ENCODE measurements at regions not wholly inside any gene's neighbourhood (a gene's known extent, or its start where the extent isn't known, plus 50 kb on each side); places are given as distances from the start of the nearest gene placed in this dataset.

GRCh38 chr13:29909081-29909730 lies 58.8 kb upstream of the UBL3 start:
- 92% methylated on average over 10 of the region's 11 CpGs for WGBS (ENCODE audit: insufficient coverage)
- no peaks in the 10 kb centered on the region for H4K20me1 ChIP-seq (ENCODE audit: control insufficient read depth, insufficient read depth, low read length, poor library complexity, severe bottlenecking)
- no peaks in the 10 kb centered on the region for H3K36me3 ChIP-seq (replicated peaks in 1 of 2; ENCODE audit: control extremely low read depth in 1 of 2, control insufficient read depth in 1 of 2, extremely low read depth in 1 of 2, insufficient read depth in 2 of 2, low read length in 1 of 2)
- H3K27ac ChIP-seq (ENCODE audit: low read length in 2 of 2) = no peak overlapping the region
- ChIA-PET POLR2A (no interaction called here), CTCF (interaction anchor here (1.4 to 2.0 kb wide), 2 partner anchors 15 to 138 kb away, joined by 5 read pairs; no protein-coding TSS in a partner anchor)
- no peaks in the 10 kb centered on the region for H3K4me1 ChIP-seq (ENCODE audit: control insufficient read depth in 2 of 2, insufficient read depth in 2 of 2, low read length in 2 of 2)
- no peak overlapping the region for H3K4me2 ChIP-seq (replicated peaks; ENCODE audit: low read depth, low read length, poor library complexity, severe bottlenecking)
- H3K79me2 ChIP-seq (ENCODE audit: control insufficient read depth, insufficient read depth, low read length) = no peaks in the 10 kb centered on the region
- no peak for ATAC-seq (ENCODE audit: low read depth)
- H3K9me3 Mint-ChIP-seq (ENCODE audit: insufficient read depth) = peaks cover 3% of the 10 kb centered on the region
- no peak overlapping the region for H3K4me3 Mint-ChIP-seq
- H3K9me3 ChIP-seq (ENCODE audit: control extremely low read depth in 1 of 3, control insufficient read depth in 2 of 3, insufficient read depth in 1 of 3, low read length in 2 of 3) = no peaks in the 10 kb centered on the region
- H3K4me3 ChIP-seq (ENCODE audit: control extremely low read depth in 1 of 5, extremely low read depth in 1 of 5, insufficient read depth in 1 of 5, low read depth in 2 of 5, low read length in 4 of 5) = no peak overlapping the region
- no peak overlapping the region for H3K27ac Mint-ChIP-seq
- peaks cover 0 to 2% (median 0%) of the 10 kb centered on the region in 4 experiments for H3K27me3 ChIP-seq (replicated peaks in 1 of 4; ENCODE audit: control extremely low read depth in 1 of 4, control insufficient read depth in 3 of 4, insufficient read depth in 4 of 4, low read length in 3 of 4)
- peaks cover 17% of the 10 kb centered on the region for H3K27me3 Mint-ChIP-seq
- no peak for DNase-seq
- TF ChIP-seq EZH2 (IDR thresholded peaks at IDR 0.05; ENCODE audit: borderline replicate concordance, insufficient read depth, low read depth, low read length, poor library complexity, severe bottlenecking) = no peak
- TF ChIP-seq CTCF (IDR thresholded peaks at IDR 0.05) = no peak
- intact Hi-C loops (cut with micrococcal nuclease) = no loop called here
- no peak overlapping the region for H3K9ac ChIP-seq (ENCODE audit: low read length)
- H2AFZ ChIP-seq (ENCODE audit: insufficient read depth, low read depth, low read length, poor library complexity, severe bottlenecking) = no peak overlapping the region
- H3K4me1 Mint-ChIP-seq = no peaks in the 10 kb centered on the region

GRCh38 chr13:29908416-29909080 lies 58.1 kb upstream of the UBL3 start:
- DNase-seq (no peak), ATAC-seq (ENCODE audit: low read depth) (no peak)
- Histone ChIP-seq H3K9me3 (ENCODE audit: control extremely low read depth in 1 of 3, control insufficient read depth in 2 of 3, insufficient read depth in 1 of 3, low read length in 2 of 3) (no peaks in the 10 kb centered on the region), H4K20me1 (ENCODE audit: control insufficient read depth, insufficient read depth, low read length, poor library complexity, severe bottlenecking) (no peaks in the 10 kb centered on the region), H3K4me1 (ENCODE audit: control insufficient read depth in 2 of 2, insufficient read depth in 2 of 2, low read length in 2 of 2) (no peaks in the 10 kb centered on the region), H3K27me3 (replicated peaks in 1 of 4; ENCODE audit: control extremely low read depth in 1 of 4, control insufficient read depth in 3 of 4, insufficient read depth in 4 of 4, low read length in 3 of 4) (peaks cover 0 to 2% (median 0%) of the 10 kb centered on the region in 4 experiments), H3K27ac (ENCODE audit: low read length in 2 of 2) (no peak overlapping the region), H3K9ac (ENCODE audit: low read length) (no peak overlapping the region), H3K4me2 (replicated peaks; ENCODE audit: low read depth, low read length, poor library complexity, severe bottlenecking) (no peak overlapping the region), H3K4me3 (ENCODE audit: control extremely low read depth in 1 of 5, extremely low read depth in 1 of 5, insufficient read depth in 1 of 5, low read depth in 2 of 5, low read length in 4 of 5) (no peak overlapping the region), H3K36me3 (replicated peaks in 1 of 2; ENCODE audit: control extremely low read depth in 1 of 2, control insufficient read depth in 1 of 2, extremely low read depth in 1 of 2, insufficient read depth in 2 of 2, low read length in 1 of 2) (no peaks in the 10 kb centered on the region), H3K79me2 (ENCODE audit: control insufficient read depth, insufficient read depth, low read length) (no peaks in the 10 kb centered on the region), H2AFZ (ENCODE audit: insufficient read depth, low read depth, low read length, poor library complexity, severe bottlenecking) (no peak overlapping the region)
- ChIA-PET CTCF (interaction anchor here (1.6 to 2.0 kb wide), 2 partner anchors 16 to 137 kb away, joined by 5 read pairs; no protein-coding TSS in a partner anchor), POLR2A (no interaction called here)
- whole genome bisulfite sequencing (ENCODE audit: insufficient coverage) = 65% methylated on average over 3 of the region's 8 CpGs
- intact Hi-C loops (cut with micrococcal nuclease) = no loop called here
- peaks cover 16% of the 10 kb centered on the region for H3K27me3 Mint-ChIP-seq
- TF ChIP-seq CTCF (IDR thresholded peaks at IDR 0.05) = no peak
- TF ChIP-seq EZH2 (IDR thresholded peaks at IDR 0.05; ENCODE audit: borderline replicate concordance, insufficient read depth, low read depth, low read length, poor library complexity, severe bottlenecking) = no peak
- H3K27ac Mint-ChIP-seq = no peak overlapping the region
- H3K4me3 Mint-ChIP-seq = no peak overlapping the region
- H3K4me1 Mint-ChIP-seq = no peaks in the 10 kb centered on the region
- H3K9me3 Mint-ChIP-seq (ENCODE audit: insufficient read depth) = no peaks in the 10 kb centered on the region

Data from B cell (primary cell).